Ovary (tissue), 7 donors: ENCODE measurements at regions not wholly inside any gene's neighbourhood (a gene's known extent, or its start where the extent isn't known, plus 50 kb on each side); places are given as distances from the start of the nearest gene placed in this dataset.
"Not testable (repeated sequence)": the region's sequence is repeated elsewhere in the genome, so short reads cannot be mapped to it uniquely, and the experiment has no call there.

Experiments
- DNase-seq, 5 donors: peaks; one replicate each; pipeline ENCODE4 v3.0.0-alpha.2; 2019 to 2020
- H3K27ac ChIP-seq, 2 donors: fragments of 200-600 bp; one replicate each; pipeline versions ENCODE4 v1.5.1 to v1.8.0; 2019 to 2022
- H3K27me3 ChIP-seq: fragments of 200-600 bp; one replicate; pipeline ENCODE4 v1.8.0; 2022
- H3K36me3 ChIP-seq: fragments of 200-600 bp; sonication (generic); one replicate; pipeline ENCODE4 v1.5.1; 2019
- H3K4me1 ChIP-seq: one replicate; pipeline ENCODE4 v1.8.1; 2013; ENCODE audit warnings: mild to moderate bottlenecking, moderate library complexity; ENCODE audit not compliant: insufficient read depth
- H3K4me3 ChIP-seq: fragments of 200-600 bp; sonication (generic); one replicate; pipeline ENCODE4 v1.5.1; 2017
- H3K9me3 ChIP-seq, 2 donors: fragments of 200-600 bp in 1 of 2; sonication (generic) in 1 of 2; one replicate each; pipeline versions ENCODE4 v1.5.1 to v1.8.1; 2013 to 2019; ENCODE audit warnings: mild to moderate bottlenecking in 1 of 2, moderate library complexity in 1 of 2
- EP300 ChIP-seq: sonication (generic); formaldehyde crosslinking; IDR thresholded peaks from one replicate; pipeline ENCODE4 v1.6.1; 2017; ENCODE audit warnings: antibody characterized with exemption
- POLR2A ChIP-seq: fragments of 450-650 bp; IDR thresholded peaks from one replicate; pipeline ENCODE4 v1.6.1; 2017; ENCODE audit warnings: antibody characterized with exemption, mild to moderate bottlenecking, moderate library complexity
- WGBS, 3 donors: extraction: QIAGEN DNeasy Blood & Tissue Kit in 1 of 3; methylation state at CpG; one replicate each; pipeline versions ENCODE4 v1.1.5 to v1.1.7; 2013 to 2017; 5-methylcytosine and 5-hydroxymethylcytosine counted together
- intact Hi-C, 4 donors: fragments of 100-400 bp; cut with DNase I; formaldehyde crosslinking; loops; one replicate each; pipeline versions ENCODE4 v1.11.0 to v1.15.1; 2022 to 2023
- TF ChIP-seq, protein P1 (sequence below), 3 donors: fragments of 450-650 bp in 2 of 3; fragments of 200-600 bp in 1 of 3; IDR thresholded peaks; one replicate each; pipeline versions ENCODE4 v1.5.1 to v1.8.0; 2016 to 2022; ENCODE audit warnings: antibody characterized with exemption in 3 of 3, mild to moderate bottlenecking in 1 of 3
- donor health status: DM: no; HTN: no; CAD: no; lungs with moderate emphysema.
- donor health status: DM: no; HTN: no; CAD: no.
- donor health status: Bipolar disorder and iron deficiency.
- donor health status: DM: no; HTN: no; CAD: no.
- donor health status: DM: yes; HTN: yes; CAD: no.

DNA sequence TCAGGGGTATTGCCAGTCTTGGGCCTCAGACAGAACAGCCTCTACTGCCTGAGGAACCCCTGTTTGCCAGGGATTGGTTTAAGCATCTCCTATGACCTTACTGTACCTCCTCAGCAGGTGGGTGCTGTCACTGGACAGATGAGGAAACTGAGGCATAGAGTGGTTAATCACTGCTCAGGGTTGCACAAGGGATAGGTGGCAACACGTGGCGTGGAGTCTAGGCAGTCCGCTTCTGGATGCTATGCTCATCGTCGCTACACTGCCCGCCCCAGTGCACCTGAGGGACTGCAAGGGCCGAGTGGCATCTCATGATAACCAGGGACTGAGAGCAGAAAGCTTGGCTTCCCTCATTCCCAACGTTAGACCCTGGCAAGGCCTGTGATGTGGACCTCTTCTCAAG, 101.8 kb upstream of the SULF2 start:
- no peaks in the 10 kb centered on the region for H3K36me3 ChIP-seq
- H3K27me3 ChIP-seq = no peaks in the 10 kb centered on the region
- H3K27ac ChIP-seq = no peak overlapping the region
- no peak for DNase-seq
- 85 to 91% (median 89%) methylated on average over 8 of the region's 8 CpGs for WGBS, 3 donors
- H3K4me1 ChIP-seq = no peaks in the 10 kb centered on the region
- TF ChIP-seq, protein P1, sequence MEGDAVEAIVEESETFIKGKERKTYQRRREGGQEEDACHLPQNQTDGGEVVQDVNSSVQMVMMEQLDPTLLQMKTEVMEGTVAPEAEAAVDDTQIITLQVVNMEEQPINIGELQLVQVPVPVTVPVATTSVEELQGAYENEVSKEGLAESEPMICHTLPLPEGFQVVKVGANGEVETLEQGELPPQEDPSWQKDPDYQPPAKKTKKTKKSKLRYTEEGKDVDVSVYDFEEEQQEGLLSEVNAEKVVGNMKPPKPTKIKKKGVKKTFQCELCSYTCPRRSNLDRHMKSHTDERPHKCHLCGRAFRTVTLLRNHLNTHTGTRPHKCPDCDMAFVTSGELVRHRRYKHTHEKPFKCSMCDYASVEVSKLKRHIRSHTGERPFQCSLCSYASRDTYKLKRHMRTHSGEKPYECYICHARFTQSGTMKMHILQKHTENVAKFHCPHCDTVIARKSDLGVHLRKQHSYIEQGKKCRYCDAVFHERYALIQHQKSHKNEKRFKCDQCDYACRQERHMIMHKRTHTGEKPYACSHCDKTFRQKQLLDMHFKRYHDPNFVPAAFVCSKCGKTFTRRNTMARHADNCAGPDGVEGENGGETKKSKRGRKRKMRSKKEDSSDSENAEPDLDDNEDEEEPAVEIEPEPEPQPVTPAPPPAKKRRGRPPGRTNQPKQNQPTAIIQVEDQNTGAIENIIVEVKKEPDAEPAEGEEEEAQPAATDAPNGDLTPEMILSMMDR (IDR thresholded peaks at IDR 0.05) = no peak
- TF ChIP-seq POLR2A = no peak
- no peak for TF ChIP-seq EP300
- intact Hi-C loops = no loop called here
- no peaks in the 10 kb centered on the region for H3K9me3 ChIP-seq
- no peak overlapping the region for H3K4me3 ChIP-seq

DNA sequence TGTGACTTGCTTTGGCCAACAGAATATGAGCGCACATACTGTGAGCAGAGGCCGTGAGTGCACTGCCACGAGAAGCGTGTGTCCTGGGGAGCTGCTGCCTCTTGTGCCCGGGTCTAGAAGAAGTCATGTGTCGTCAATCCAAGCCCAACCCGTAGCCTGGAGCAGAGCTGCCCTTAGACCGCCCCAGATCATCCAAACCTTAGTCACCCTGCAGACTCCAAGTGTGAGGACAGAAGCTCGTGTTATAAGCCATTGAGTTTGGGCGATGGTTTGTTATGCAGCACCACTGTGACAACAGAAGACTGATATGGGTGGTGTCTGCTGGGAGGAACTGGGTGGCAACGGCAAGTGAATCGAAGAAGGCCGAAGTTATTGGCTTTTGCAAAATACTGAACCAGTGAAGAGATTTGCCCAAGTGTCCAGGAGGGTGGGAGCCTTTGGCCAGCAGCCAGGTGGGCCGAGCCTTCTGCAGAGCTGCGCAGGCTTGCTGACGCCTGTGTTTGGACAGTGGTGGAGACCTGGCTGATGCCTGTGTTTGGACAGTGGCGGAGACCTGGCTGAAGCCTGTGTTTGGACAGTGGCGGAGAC, 101.3 kb upstream of the SULF2 start:
- Histone ChIP-seq H3K36me3 (no peaks in the 10 kb centered on the region), H3K9me3 (no peaks in the 10 kb centered on the region), H3K27me3 (no peaks in the 10 kb centered on the region), H3K27ac (no peak overlapping the region), H3K4me3 (no peak overlapping the region), H3K4me1 (no peaks in the 10 kb centered on the region)
- 93 to 95% (median 93%) methylated on average over 18 of the region's 18 CpGs for WGBS, 3 donors
- TF ChIP-seq EP300 = no peak
- TF ChIP-seq POLR2A = no peak
- TF ChIP-seq, protein P1 (IDR thresholded peaks at IDR 0.05) = no peak
- DNase-seq = no peak
- intact Hi-C loops = no loop called here

DNA sequence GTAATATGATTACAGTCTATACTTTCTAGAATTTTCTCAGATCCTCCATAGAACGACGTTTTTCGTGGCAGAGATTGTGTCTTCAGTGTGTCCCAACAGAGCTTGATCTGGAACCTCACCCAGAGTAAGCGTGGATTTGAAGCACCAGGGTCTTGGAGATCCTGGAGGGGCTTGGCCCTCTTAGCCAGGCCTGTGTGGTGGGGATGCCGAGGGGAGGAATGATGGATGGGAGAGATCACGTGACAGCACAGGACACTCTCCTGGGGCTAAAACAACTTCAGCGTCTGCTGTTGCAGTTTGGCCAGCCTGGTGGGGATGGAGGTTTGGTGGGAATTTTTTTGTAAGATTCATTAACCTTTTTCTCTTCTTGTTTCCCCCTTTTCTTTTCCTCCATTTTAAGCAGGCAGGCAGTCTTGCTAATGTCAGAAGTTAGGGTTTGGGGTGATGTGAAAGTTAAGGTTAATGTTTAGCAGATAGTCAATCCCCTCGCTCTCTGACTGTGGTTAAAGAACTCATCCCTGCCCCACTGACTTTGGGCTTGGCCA, 100.7 kb upstream of the SULF2 start:
- H3K4me1 ChIP-seq = no peaks in the 10 kb centered on the region
- H3K4me3 ChIP-seq = no peak overlapping the region
- H3K27me3 ChIP-seq = no peaks in the 10 kb centered on the region
- no peak for DNase-seq
- H3K36me3 ChIP-seq = no peaks in the 10 kb centered on the region
- intact Hi-C loops = no loop called here
- 85 to 90% (median 87%) methylated on average over 8 of the region's 8 CpGs for WGBS, 3 donors
- no peak overlapping the region for H3K27ac ChIP-seq
- TF ChIP-seq POLR2A (no peak), EP300 (no peak)
- TF ChIP-seq, protein P1 (IDR thresholded peaks at IDR 0.05) = no peak
- H3K9me3 ChIP-seq = no peaks in the 10 kb centered on the region

DNA sequence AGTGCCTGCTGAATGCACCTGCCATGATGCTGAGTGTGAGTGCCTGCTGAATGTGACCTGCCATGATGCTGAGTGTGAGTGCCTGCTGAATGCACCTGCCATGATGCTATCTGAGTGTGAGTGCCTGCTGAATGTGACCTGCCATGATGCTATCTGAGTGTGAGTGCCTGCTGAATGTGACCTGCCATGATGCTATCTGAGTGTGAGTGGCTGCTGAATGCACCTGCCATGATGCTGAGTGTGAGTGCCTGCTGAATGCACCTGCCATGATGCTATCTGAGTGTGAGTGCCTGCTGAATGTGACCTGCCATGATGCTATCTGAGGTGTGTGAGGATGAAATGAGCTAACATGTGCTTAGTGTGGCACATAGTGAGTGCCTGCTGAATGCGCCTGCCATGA, 98.7 kb upstream of the SULF2 start:
- H3K4me3 ChIP-seq, H3K9me3 ChIP-seq, H3K27me3 ChIP-seq, DNase-seq, H3K27ac ChIP-seq, intact Hi-C loops, H3K4me1 ChIP-seq, H3K36me3 ChIP-seq: not testable (repeated sequence)
- 13 to 95% (median 52%) methylated on average over 1 of the region's 1 CpG for WGBS, 3 donors

DNA sequence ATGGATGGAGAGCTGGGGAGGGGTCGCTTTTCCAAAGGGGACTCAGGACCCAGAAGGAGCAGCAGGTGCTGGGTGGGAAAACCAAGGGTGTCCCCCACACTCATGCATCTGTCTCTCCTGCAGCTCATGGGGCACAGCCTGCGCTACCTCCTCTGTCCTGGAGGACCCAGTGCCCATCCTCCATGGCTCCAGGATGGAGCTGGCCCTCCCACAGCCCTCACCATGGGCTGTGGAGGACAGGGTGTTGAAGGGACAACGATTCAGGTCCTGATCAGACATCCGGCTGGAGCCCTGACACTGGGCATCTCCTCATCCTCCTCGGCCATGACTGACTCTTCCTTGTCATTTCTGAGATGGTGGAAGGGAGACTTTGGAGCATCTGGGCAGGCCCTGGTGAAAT, 97.9 kb upstream of the SULF2 start:
- no peaks in the 10 kb centered on the region for H3K36me3 ChIP-seq
- DNase-seq = no peak
- no peaks in the 10 kb centered on the region for H3K27me3 ChIP-seq
- no peaks in the 10 kb centered on the region for H3K4me1 ChIP-seq
- intact Hi-C loops = no loop called here
- H3K4me3 ChIP-seq = no peak overlapping the region
- H3K9me3 ChIP-seq = no peaks in the 10 kb centered on the region
- WGBS, 3 donors = 84 to 88% (median 88%) methylated on average over 5 of the region's 5 CpGs
- H3K27ac ChIP-seq = no peak overlapping the region
- no peak for TF ChIP-seq EP300
- TF ChIP-seq, protein P1 (IDR thresholded peaks at IDR 0.05) = no peak
- TF ChIP-seq POLR2A = no peak
